ENCODE measurements at regions not wholly inside any gene's neighbourhood (a gene's known extent, or its start where the extent isn't known, plus 50 kb on each side); places are given as distances from the start of the nearest gene placed in this dataset.

GRCh38 chr15:69787791-69788190 is 309.9 kb downstream of the TLE3 start:
- TF ChIP-seq, protein P1, sequence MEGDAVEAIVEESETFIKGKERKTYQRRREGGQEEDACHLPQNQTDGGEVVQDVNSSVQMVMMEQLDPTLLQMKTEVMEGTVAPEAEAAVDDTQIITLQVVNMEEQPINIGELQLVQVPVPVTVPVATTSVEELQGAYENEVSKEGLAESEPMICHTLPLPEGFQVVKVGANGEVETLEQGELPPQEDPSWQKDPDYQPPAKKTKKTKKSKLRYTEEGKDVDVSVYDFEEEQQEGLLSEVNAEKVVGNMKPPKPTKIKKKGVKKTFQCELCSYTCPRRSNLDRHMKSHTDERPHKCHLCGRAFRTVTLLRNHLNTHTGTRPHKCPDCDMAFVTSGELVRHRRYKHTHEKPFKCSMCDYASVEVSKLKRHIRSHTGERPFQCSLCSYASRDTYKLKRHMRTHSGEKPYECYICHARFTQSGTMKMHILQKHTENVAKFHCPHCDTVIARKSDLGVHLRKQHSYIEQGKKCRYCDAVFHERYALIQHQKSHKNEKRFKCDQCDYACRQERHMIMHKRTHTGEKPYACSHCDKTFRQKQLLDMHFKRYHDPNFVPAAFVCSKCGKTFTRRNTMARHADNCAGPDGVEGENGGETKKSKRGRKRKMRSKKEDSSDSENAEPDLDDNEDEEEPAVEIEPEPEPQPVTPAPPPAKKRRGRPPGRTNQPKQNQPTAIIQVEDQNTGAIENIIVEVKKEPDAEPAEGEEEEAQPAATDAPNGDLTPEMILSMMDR (conservative IDR thresholded peaks at IDR 0.05; ENCODE audit: low read depth, low read length) = no peak
- no peak for TF ChIP-seq POLR2A (IDR thresholded peaks at IDR 0.05; ENCODE audit: low read depth, low read length)
